ENCODE measurements at regions not wholly inside any gene's neighbourhood (a gene's known extent, or its start where the extent isn't known, plus 50 kb on each side); places are given as distances from the start of the nearest gene placed in this dataset.

DNA sequence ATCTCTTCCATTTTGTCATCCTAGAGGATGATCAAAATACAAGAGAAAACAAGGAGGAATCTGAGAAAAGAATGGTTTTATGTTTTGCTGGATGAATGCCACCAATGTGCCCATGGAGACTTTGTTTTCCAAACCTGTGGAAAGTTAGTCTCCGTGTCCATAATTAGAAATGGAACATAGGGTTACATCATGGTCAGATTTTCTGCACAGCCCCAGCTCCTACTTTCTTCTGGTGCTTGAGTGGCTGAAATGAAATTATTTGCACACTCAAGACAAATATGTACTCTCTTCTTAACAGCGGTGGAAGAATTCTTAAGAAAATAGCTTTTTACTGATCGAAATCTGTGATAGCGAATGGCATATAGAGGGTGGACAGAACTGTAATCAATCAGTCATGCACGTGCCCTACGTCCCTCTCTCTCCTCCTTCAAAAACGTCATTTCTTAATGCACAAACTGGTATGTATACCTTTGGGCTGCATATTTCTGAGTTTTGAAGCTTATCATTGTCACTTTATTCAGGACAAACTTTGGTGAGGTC is 825.2 kb downstream of the AACS start:
- TF ChIP-seq, protein P1, sequence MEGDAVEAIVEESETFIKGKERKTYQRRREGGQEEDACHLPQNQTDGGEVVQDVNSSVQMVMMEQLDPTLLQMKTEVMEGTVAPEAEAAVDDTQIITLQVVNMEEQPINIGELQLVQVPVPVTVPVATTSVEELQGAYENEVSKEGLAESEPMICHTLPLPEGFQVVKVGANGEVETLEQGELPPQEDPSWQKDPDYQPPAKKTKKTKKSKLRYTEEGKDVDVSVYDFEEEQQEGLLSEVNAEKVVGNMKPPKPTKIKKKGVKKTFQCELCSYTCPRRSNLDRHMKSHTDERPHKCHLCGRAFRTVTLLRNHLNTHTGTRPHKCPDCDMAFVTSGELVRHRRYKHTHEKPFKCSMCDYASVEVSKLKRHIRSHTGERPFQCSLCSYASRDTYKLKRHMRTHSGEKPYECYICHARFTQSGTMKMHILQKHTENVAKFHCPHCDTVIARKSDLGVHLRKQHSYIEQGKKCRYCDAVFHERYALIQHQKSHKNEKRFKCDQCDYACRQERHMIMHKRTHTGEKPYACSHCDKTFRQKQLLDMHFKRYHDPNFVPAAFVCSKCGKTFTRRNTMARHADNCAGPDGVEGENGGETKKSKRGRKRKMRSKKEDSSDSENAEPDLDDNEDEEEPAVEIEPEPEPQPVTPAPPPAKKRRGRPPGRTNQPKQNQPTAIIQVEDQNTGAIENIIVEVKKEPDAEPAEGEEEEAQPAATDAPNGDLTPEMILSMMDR (IDR thresholded peaks at IDR 0.05 in 2 of 3, conservative IDR thresholded peaks at IDR 0.05 in 1 of 3; ENCODE audit: control insufficient read depth in 2 of 3, extremely low read depth in 1 of 3, insufficient read depth in 1 of 3, low read depth in 3 of 3, low read length in 3 of 3): no peak
- TF ChIP-seq FOXM1 (IDR thresholded peaks at IDR 0.05; ENCODE audit: low read depth, low read length) (no peak), NRF1 (conservative IDR thresholded peaks at IDR 0.05; ENCODE audit: low read depth, low read length) (no peak)
